ENCODE measurements at regions not wholly inside any gene's neighbourhood (a gene's known extent, or its start where the extent isn't known, plus 50 kb on each side); places are given as distances from the start of the nearest gene placed in this dataset.

- H3K27me3 ChIP-seq (ENCODE audit: insufficient read depth in 3 of 3, low read length in 2 of 3), result no peaks in the 10 kb centered on the region
- intact Hi-C loops (cut with DNase I), result no loop called here
- no peak overlapping the region for H3K27ac ChIP-seq
- DNase-seq, result no peak
- 63 to 76% (median 69%) methylated on average over 3 of the region's 3 CpGs for WGBS, 3 donors
- no peak for TF ChIP-seq CTCF (IDR thresholded peaks at IDR 0.05)
- H3K4me1 ChIP-seq, result no peaks in the 10 kb centered on the region
- no peaks in the 10 kb centered on the region for H3K9me3 ChIP-seq
- no peak for ATAC-seq
- no peaks in the 10 kb centered on the region for H3K36me3 ChIP-seq (ENCODE audit: insufficient read depth in 1 of 2, low read depth in 1 of 2)
- no peak overlapping the region for H3K4me3 ChIP-seq
These were observed 88.9 kb upstream of the COL1A2 start for GRCh38 chr7:94305836-94306235.

DNA sequence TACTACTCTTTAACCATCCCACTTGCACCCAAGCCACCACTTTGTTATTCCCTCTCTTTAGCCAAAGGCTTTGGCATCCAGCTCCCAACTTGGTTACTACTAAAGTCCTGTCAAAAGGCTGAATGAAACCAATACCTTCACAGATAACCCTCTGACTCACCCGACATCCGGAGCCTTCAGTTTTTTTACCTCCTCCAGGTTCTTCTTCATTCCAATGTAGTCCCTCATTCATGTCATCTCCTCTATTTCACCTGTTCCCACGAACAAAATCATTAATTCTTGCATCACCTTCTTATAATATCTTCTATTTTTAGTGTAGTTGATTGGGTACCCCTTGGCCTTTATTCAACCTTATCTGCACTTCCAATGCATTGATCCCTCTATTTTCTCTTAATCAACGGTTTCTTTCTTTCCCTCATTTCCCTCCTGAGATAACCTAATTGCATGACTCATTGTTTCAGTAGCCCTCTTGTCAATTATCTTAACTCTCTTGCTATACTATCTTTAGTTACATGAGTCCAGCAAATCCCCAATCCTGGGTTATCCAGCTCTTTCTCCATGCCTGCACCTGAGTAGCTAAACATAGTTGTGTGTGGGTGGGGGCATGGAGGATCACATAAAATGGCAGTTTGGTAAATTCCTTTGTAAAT is 87.2 kb upstream of the COL1A2 start:
- H3K9me3 ChIP-seq, result no peaks in the 10 kb centered on the region
- ATAC-seq (no peak), DNase-seq (no peak)
- no peaks in the 10 kb centered on the region for H3K36me3 ChIP-seq (ENCODE audit: insufficient read depth in 1 of 2, low read depth in 1 of 2)
- 86 to 89% (median 87%) methylated on average over 4 of the region's 4 CpGs for WGBS, 3 donors
- no peaks in the 10 kb centered on the region for H3K4me1 ChIP-seq
- H3K27me3 ChIP-seq (ENCODE audit: insufficient read depth in 3 of 3, low read length in 2 of 3), result no peaks in the 10 kb centered on the region
- H3K27ac ChIP-seq, result no peak overlapping the region
- H3K4me3 ChIP-seq, result no peak overlapping the region
- no peak for TF ChIP-seq CTCF (IDR thresholded peaks at IDR 0.05)
- intact Hi-C loops (cut with DNase I), result no loop called here

DNA sequence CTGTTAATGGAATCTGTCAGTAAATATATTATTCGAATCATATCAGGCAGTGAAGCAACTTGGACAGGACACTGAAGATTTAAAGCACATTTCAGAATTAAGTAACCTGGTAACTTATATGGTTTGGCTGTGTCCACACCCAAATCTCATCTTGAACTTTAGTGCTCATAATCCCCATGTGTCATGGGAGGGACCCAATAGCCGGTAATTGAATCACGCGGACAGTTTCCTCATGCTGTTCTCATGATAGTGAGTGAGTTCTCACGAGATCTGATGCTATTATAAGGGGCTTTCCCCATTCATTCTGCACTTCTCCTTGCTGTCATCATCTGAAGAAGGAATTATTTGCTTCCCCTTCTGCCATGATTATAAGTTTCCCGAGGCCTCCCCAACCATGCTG is 83.2 kb upstream of the COL1A2 start:
- no peak for ATAC-seq
- intact Hi-C loops (cut with DNase I), result no loop called here

DNA sequence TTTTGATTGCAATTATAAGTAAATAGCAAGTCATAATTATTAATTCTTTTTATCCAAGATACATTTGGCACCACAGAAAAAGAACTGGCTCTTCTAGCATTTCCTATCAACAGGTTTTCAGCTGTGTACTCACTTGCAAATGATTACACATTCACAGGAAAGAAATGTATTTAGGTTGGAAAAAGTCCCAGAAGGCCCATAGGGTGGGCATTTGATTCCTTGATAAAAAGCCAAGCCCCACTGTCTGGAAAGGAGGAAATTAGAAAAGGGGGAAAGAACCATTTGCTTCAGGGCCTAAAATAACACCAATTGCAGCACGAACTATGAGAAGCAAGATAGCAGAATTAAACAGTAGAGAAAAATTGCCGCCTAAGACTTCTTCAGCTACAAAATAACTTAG is 80.8 kb upstream of the COL1A2 start:
- no peak for DNase-seq
- Histone ChIP-seq H3K27me3 (ENCODE audit: insufficient read depth in 3 of 3, low read length in 2 of 3) (no peaks in the 10 kb centered on the region), H3K4me1 (no peaks in the 10 kb centered on the region), H3K4me3 (no peak overlapping the region), H3K9me3 (no peaks in the 10 kb centered on the region), H3K36me3 (ENCODE audit: insufficient read depth in 1 of 2, low read depth in 1 of 2) (no peaks in the 10 kb centered on the region), H3K27ac (no peak overlapping the region)
- ATAC-seq, result no peak
- intact Hi-C loops (cut with DNase I), result no loop called here
- 71 to 81% (median 72%) methylated on average over 2 of the region's 2 CpGs for WGBS, 3 donors
- no peak for TF ChIP-seq CTCF (IDR thresholded peaks at IDR 0.05)

More for the DNA sequence above, 83.2 kb upstream of the COL1A2 start:
- Histone ChIP-seq H3K4me3 (no peak overlapping the region), H3K27ac (no peak overlapping the region), H3K4me1 (no peaks in the 10 kb centered on the region), H3K9me3 (no peaks in the 10 kb centered on the region), H3K36me3 (ENCODE audit: insufficient read depth in 1 of 2, low read depth in 1 of 2) (no peaks in the 10 kb centered on the region), H3K27me3 (ENCODE audit: insufficient read depth in 3 of 3, low read length in 2 of 3) (no peaks in the 10 kb centered on the region)
- DNase-seq, result no peak
- 89 to 95% (median 90%) methylated on average over 6 of the region's 6 CpGs for WGBS, 3 donors
- TF ChIP-seq CTCF (IDR thresholded peaks at IDR 0.05), result no peak

Data from psoas muscle (tissue), 7 donors.